Glutamatergic neuron (in vitro differentiated cells): ENCODE measurements at regions not wholly inside any gene's neighbourhood (a gene's known extent, or its start where the extent isn't known, plus 50 kb on each side); places are given as distances from the start of the nearest gene placed in this dataset.

Experiments
- DNase-seq: peaks from one replicate; pipeline ENCODE4 v3.0.0; 2022
- H3K27ac Mint-ChIP-seq: one replicate; pipeline ENCODE4 v1.8.0; 2020; ENCODE audit warnings: mild to moderate bottlenecking, mixed read lengths, inconsistent platforms; ENCODE audit not compliant: unreplicated experiment
- H3K27me3 Mint-ChIP-seq: one replicate; pipeline ENCODE4 v1.8.0; 2020; ENCODE audit warnings: mild to moderate bottlenecking, moderate library complexity, mixed read lengths, inconsistent platforms; ENCODE audit not compliant: unreplicated experiment
- H3K36me3 Mint-ChIP-seq: one replicate; pipeline ENCODE4 v1.8.0; 2020; ENCODE audit warnings: mild to moderate bottlenecking, mixed read lengths, inconsistent platforms; ENCODE audit not compliant: unreplicated experiment
- H3K4me1 Mint-ChIP-seq: one replicate; pipeline ENCODE4 v1.8.0; 2020; ENCODE audit warnings: mild to moderate bottlenecking, low read depth, mixed read lengths, inconsistent platforms; ENCODE audit not compliant: unreplicated experiment
- H3K4me3 Mint-ChIP-seq: one replicate; pipeline ENCODE4 v1.8.0; 2020; ENCODE audit warnings: mild to moderate bottlenecking, mixed read lengths, inconsistent platforms; ENCODE audit not compliant: unreplicated experiment
- H3K9me3 Mint-ChIP-seq: one replicate; pipeline ENCODE4 v1.8.0; 2020; ENCODE audit warnings: mild to moderate bottlenecking, moderate library complexity, mixed read lengths, inconsistent platforms; ENCODE audit not compliant: unreplicated experiment
- CTCF ChIP-seq: fragments of 200-600 bp; sonication (generic); IDR thresholded peaks from one replicate; pipeline ENCODE4 v1.5.0; 2021; ENCODE audit not compliant: partially characterized antibody, unreplicated experiment

- no peak for TF ChIP-seq CTCF
- Mint-ChIP-seq H3K4me3 (no peak overlapping the region), H3K36me3 (no peaks in the 10 kb centered on the region), H3K27me3 (no peaks in the 10 kb centered on the region), H3K27ac (no peak overlapping the region), H3K9me3 (no peaks in the 10 kb centered on the region), H3K4me1 (no peaks in the 10 kb centered on the region)
- no peak for DNase-seq
These were observed 275.5 kb downstream of the CDH19 start for GRCh38 chr18:66328296-66328878.

GRCh38 chr18:66325251-66325650, 278.6 kb downstream of the CDH19 start:
- no peak for TF ChIP-seq CTCF
- Mint-ChIP-seq H3K36me3 (no peaks in the 10 kb centered on the region), H3K27ac (no peak overlapping the region), H3K4me3 (no peak overlapping the region), H3K4me1 (no peaks in the 10 kb centered on the region), H3K9me3 (no peaks in the 10 kb centered on the region), H3K27me3 (no peaks in the 10 kb centered on the region)
- no peak for DNase-seq

- H3K27me3 Mint-ChIP-seq, result no peaks in the 10 kb centered on the region
- H3K4me1 Mint-ChIP-seq, result no peaks in the 10 kb centered on the region
- H3K36me3 Mint-ChIP-seq, result no peaks in the 10 kb centered on the region
- no peak overlapping the region for H3K27ac Mint-ChIP-seq
- TF ChIP-seq CTCF, result no peak
- DNase-seq, result no peak
- no peaks in the 10 kb centered on the region for H3K9me3 Mint-ChIP-seq
- no peak overlapping the region for H3K4me3 Mint-ChIP-seq
These were observed 279.3 kb downstream of the CDH19 start for GRCh38 chr18:66324616-66325015.

GRCh38 chr18:66317243-66318090, 286.4 kb downstream of the CDH19 start:
- DNase-seq, result no peak
- Mint-ChIP-seq H3K4me1 (no peaks in the 10 kb centered on the region), H3K9me3 (no peaks in the 10 kb centered on the region), H3K27me3 (no peaks in the 10 kb centered on the region), H3K4me3 (no peak overlapping the region), H3K36me3 (no peaks in the 10 kb centered on the region), H3K27ac (no peak overlapping the region)
- TF ChIP-seq CTCF, result no peak

GRCh38 chr18:66316701-66317100, 287.2 kb downstream of the CDH19 start:
- Mint-ChIP-seq H3K9me3 (no peaks in the 10 kb centered on the region), H3K36me3 (no peaks in the 10 kb centered on the region), H3K4me3 (no peak overlapping the region), H3K4me1 (no peaks in the 10 kb centered on the region), H3K27ac (no peak overlapping the region), H3K27me3 (no peaks in the 10 kb centered on the region)
- no peak for TF ChIP-seq CTCF
- DNase-seq, result no peak
